VCaP (cell line): ENCODE measurements at regions not wholly inside any gene's neighbourhood (a gene's known extent, or its start where the extent isn't known, plus 50 kb on each side); places are given as distances from the start of the nearest gene placed in this dataset.

ENCODE experiments used
- H3K27ac ChIP-seq: fragments of 450-650 bp; 2 replicates; pipeline ENCODE4 v1.5.1; 2017
- CTCF ChIP-seq: fragments of 450-650 bp; conservative IDR thresholded peaks from 2 replicates; pipeline ENCODE4 v1.5.1; 2017; ENCODE audit warnings: mild to moderate bottlenecking, moderate library complexity

DNA sequence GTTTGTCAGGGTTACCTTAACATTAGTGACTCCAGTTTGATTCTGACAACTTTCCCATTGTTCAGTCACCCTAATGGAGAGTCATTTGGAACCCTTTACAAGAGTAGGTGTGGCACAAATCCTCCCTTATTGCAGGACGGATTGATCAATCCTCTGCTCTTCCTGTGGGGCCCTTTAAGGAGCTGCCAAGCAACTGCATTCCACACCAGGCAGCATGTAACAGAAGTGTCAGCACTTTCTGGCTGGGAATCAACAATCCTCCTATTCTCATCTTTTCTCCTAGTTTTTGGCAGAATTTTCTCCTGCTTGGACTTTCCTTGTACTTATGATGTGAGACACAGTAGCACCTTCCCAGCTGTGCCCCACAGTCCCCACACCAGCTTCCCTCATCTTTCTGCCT lies 177.8 kb downstream of the ST6GAL2 start:
- H3K27ac ChIP-seq, result no peak overlapping the region
- no peak for TF ChIP-seq CTCF

DNA sequence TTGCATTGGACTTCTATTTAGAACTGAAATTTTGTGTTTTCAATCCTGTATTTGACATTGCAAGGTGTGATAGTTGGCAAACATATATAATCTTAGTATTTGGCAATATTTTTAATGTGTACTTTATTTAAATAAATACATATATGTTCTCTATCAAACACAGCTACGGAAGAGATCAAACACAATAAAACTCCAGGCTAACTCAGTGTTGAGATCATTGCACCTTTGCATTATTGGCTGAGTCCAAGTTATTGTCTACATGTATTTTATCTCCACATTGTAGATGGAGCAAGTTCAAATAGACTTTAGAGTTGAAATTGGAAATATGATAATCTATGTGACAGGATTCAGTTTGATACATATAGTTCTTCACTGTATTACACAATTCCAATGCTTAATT lies 176.7 kb downstream of the ST6GAL2 start:
- no peak overlapping the region for H3K27ac ChIP-seq
- TF ChIP-seq CTCF, result no peak

- TF ChIP-seq CTCF, result no peak
- no peak overlapping the region for H3K27ac ChIP-seq
Observed at GRCh38 chr2:106719222-106719621, 166.7 kb downstream of the ST6GAL2 start.

- no peak overlapping the region for H3K27ac ChIP-seq
- no peak for TF ChIP-seq CTCF
Observed at GRCh38 chr2:106720026-106720425, 165.9 kb downstream of the ST6GAL2 start.

DNA sequence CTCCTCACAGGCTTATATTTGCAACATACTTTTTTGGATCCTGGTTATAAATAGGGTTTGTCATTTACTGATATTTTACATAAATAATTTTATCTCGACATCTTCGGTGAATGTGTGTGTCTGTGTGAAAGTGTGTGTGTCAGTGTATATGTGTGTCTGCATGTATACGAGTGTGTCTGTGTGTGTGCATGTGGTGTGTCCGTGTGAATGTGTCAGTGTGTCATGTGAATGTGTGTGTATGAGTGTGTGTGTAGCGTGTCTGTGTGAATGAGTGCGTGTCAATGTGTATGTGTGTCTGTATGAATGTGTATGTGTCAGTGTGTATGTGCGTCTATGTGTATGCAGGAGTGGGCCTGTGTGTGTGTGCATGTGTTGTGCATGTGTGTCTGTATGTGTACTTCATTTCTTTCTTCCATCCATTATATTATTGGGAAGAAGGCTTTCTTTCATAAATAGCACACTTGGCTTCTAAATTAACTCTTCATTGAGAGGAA lies 161.6 kb downstream of the ST6GAL2 start:
- no peak overlapping the region for H3K27ac ChIP-seq
- no peak for TF ChIP-seq CTCF

DNA sequence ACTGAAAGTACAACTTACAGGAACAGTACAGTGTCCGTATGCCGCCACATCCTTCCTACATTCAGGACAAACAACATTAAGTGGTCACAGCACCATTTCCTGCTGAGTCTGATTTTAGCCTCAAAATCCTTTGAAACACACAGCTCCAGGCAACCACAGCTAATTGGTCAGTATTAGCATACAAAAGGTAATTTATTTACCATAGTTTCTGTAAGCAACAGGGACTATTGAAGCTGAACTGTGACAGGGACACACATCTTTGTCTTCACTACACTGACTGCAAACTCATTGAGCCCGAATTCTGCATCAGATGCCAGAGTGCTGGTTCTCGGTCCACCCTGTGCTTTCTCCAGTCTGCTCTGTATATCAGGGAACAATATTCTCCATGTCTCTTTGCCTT lies 151.8 kb downstream of the ST6GAL2 start:
- H3K27ac ChIP-seq, result no peak overlapping the region
- no peak for TF ChIP-seq CTCF

GRCh38 chr2:106735807-106736206 lies 150.2 kb downstream of the ST6GAL2 start:
- TF ChIP-seq CTCF, result no peak
- no peak overlapping the region for H3K27ac ChIP-seq

DNA sequence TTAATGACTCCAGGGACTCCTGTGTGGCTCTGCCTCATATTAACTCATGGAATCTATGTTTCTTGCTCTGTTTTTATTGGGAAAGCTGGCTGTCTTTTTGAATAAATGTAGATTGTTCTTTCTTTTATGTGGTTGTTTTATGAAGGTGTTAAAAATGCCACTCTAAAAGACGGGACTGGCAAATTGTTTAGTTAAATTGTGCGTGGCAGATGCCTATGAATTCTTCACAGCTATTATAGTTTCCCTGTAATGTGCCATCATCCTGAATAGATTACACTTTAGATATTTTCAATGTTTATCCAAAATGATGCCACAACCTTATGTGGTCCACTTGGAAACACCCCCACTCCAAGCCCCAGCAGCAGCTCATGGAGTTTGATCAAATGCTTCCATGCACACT lies 149.7 kb downstream of the ST6GAL2 start:
- no peak for TF ChIP-seq CTCF
- no peak overlapping the region for H3K27ac ChIP-seq
